ENCODE measurements at regions not wholly inside any gene's neighbourhood (a gene's known extent, or its start where the extent isn't known, plus 50 kb on each side); places are given as distances from the start of the nearest gene placed in this dataset.

- no peaks in the 10 kb centered on the region for H3K36me3 ChIP-seq (ENCODE audit: control insufficient read depth, insufficient read depth, low read length)
- DNase-seq (ENCODE audit: low read depth), result no peak
- no peaks in the 10 kb centered on the region for H3K27me3 ChIP-seq (ENCODE audit: control insufficient read depth, insufficient read depth, low read length)
- POLR2A ChIA-PET, result no interaction called here
- no peak overlapping the region for H3K4me3 ChIP-seq (ENCODE audit: low read depth, low read length)
- TF ChIP-seq, protein P1, sequence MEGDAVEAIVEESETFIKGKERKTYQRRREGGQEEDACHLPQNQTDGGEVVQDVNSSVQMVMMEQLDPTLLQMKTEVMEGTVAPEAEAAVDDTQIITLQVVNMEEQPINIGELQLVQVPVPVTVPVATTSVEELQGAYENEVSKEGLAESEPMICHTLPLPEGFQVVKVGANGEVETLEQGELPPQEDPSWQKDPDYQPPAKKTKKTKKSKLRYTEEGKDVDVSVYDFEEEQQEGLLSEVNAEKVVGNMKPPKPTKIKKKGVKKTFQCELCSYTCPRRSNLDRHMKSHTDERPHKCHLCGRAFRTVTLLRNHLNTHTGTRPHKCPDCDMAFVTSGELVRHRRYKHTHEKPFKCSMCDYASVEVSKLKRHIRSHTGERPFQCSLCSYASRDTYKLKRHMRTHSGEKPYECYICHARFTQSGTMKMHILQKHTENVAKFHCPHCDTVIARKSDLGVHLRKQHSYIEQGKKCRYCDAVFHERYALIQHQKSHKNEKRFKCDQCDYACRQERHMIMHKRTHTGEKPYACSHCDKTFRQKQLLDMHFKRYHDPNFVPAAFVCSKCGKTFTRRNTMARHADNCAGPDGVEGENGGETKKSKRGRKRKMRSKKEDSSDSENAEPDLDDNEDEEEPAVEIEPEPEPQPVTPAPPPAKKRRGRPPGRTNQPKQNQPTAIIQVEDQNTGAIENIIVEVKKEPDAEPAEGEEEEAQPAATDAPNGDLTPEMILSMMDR (IDR thresholded peaks at IDR 0.05; ENCODE audit: insufficient read depth, low read depth, low read length), result no peak
- CTCF ChIA-PET, result no interaction called here
These were observed 276.8 kb downstream of the ZNF674 start for GRCh38 chrX:46268412-46268811.

GRCh38 chrX:46263494-46263893, 281.7 kb downstream of the ZNF674 start:
- Histone ChIP-seq H3K36me3 (ENCODE audit: control insufficient read depth, insufficient read depth, low read length) (no peaks in the 10 kb centered on the region), H3K4me3 (ENCODE audit: low read depth, low read length) (no peak overlapping the region), H3K27me3 (ENCODE audit: control insufficient read depth, insufficient read depth, low read length) (no peaks in the 10 kb centered on the region)
- TF ChIP-seq, protein P1 (IDR thresholded peaks at IDR 0.05; ENCODE audit: insufficient read depth, low read depth, low read length), result no peak
- no peak for DNase-seq (ENCODE audit: low read depth)
- ChIA-PET POLR2A (no interaction called here), CTCF (no interaction called here)

DNA sequence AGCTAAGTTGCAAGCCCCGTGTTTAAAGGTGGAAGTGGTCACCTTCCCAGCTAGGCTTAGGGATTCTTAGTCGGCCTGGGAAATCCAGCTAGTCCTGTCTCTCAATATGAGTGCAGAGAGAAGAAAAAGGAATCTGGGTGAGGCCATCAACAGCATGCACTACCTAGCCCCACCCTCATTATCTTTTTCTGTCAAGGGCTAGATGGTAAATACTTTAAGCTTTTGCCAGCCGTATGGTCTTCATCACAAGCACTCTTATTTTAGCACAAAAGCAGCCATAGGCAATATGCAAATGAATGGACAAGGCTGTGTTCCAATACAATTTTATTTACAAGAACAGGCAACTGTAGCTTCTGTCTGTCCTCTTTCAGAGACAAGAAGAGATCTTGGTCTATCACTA, 282.9 kb downstream of the ZNF674 start:
- CTCF ChIA-PET, result no interaction called here
- POLR2A ChIA-PET, result no interaction called here

GRCh38 chrX:46260499-46260898, 284.7 kb downstream of the ZNF674 start:
- POLR2A ChIA-PET, result no interaction called here
- DNase-seq (ENCODE audit: low read depth), result no peak
- Histone ChIP-seq H3K4me3 (ENCODE audit: low read depth, low read length) (no peak overlapping the region), H3K27me3 (ENCODE audit: control insufficient read depth, insufficient read depth, low read length) (no peaks in the 10 kb centered on the region), H3K36me3 (ENCODE audit: control insufficient read depth, insufficient read depth, low read length) (no peaks in the 10 kb centered on the region)
- TF ChIP-seq, protein P1 (IDR thresholded peaks at IDR 0.05; ENCODE audit: insufficient read depth, low read depth, low read length), result no peak
- CTCF ChIA-PET, result interaction anchor here (1.3 kb wide), 1 partner anchor 11 kb away, joined by 3 read pairs; no protein-coding TSS in a partner anchor

More for the DNA sequence above, 282.9 kb downstream of the ZNF674 start:
- Histone ChIP-seq H3K4me3 (ENCODE audit: low read depth, low read length) (no peak overlapping the region), H3K27me3 (ENCODE audit: control insufficient read depth, insufficient read depth, low read length) (no peaks in the 10 kb centered on the region), H3K36me3 (ENCODE audit: control insufficient read depth, insufficient read depth, low read length) (no peaks in the 10 kb centered on the region)
- DNase-seq (ENCODE audit: low read depth), result no peak
- TF ChIP-seq, protein P1 (IDR thresholded peaks at IDR 0.05; ENCODE audit: insufficient read depth, low read depth, low read length), result no peak

GRCh38 chrX:46258356-46258755, 286.9 kb downstream of the ZNF674 start:
- Histone ChIP-seq H3K27me3 (ENCODE audit: control insufficient read depth, insufficient read depth, low read length) (no peaks in the 10 kb centered on the region), H3K4me3 (ENCODE audit: low read depth, low read length) (no peak overlapping the region), H3K36me3 (ENCODE audit: control insufficient read depth, insufficient read depth, low read length) (no peaks in the 10 kb centered on the region)
- ChIA-PET POLR2A (no interaction called here), CTCF (no interaction called here)
- TF ChIP-seq, protein P1 (IDR thresholded peaks at IDR 0.05; ENCODE audit: insufficient read depth, low read depth, low read length), result no peak
- DNase-seq (ENCODE audit: low read depth), result no peak

Data from BJ (cell line).